ENCODE measurements at regions not wholly inside any gene's neighbourhood (a gene's known extent, or its start where the extent isn't known, plus 50 kb on each side); places are given as distances from the start of the nearest gene placed in this dataset.

DNA sequence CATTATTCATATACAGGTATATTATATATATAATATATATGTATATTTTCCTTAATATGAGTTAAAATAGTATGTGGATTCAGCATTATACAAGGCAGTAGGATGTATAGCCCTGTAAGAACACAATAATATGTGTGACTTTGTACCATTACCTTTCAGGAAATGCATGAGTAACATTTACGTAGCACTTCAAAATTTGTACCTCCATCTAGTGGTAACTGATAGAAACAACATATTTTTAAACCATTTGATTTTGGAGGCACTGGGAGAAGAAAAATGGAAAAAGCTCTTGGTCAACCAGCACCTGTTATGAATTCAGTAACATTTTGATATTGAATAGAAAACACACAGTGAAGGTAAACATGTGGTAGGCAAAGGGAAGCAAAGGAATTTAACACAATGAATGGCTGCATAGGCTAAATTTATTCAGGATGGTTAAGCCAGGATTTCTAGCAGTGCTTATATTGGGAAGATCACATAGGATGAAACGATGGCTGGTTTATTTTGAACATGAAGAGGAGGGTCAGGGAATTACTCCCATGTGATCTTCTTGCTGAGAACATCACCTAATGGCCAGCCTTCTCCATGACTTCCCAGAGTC, 565.5 kb downstream of the CCDC85A start (continued):
- TF ChIP-seq, protein P1, sequence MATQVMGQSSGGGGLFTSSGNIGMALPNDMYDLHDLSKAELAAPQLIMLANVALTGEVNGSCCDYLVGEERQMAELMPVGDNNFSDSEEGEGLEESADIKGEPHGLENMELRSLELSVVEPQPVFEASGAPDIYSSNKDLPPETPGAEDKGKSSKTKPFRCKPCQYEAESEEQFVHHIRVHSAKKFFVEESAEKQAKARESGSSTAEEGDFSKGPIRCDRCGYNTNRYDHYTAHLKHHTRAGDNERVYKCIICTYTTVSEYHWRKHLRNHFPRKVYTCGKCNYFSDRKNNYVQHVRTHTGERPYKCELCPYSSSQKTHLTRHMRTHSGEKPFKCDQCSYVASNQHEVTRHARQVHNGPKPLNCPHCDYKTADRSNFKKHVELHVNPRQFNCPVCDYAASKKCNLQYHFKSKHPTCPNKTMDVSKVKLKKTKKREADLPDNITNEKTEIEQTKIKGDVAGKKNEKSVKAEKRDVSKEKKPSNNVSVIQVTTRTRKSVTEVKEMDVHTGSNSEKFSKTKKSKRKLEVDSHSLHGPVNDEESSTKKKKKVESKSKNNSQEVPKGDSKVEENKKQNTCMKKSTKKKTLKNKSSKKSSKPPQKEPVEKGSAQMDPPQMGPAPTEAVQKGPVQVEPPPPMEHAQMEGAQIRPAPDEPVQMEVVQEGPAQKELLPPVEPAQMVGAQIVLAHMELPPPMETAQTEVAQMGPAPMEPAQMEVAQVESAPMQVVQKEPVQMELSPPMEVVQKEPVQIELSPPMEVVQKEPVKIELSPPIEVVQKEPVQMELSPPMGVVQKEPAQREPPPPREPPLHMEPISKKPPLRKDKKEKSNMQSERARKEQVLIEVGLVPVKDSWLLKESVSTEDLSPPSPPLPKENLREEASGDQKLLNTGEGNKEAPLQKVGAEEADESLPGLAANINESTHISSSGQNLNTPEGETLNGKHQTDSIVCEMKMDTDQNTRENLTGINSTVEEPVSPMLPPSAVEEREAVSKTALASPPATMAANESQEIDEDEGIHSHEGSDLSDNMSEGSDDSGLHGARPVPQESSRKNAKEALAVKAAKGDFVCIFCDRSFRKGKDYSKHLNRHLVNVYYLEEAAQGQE (IDR thresholded peaks at IDR 0.05; ENCODE audit: low read depth, low read length), result no peak
- TF ChIP-seq, protein P2, sequence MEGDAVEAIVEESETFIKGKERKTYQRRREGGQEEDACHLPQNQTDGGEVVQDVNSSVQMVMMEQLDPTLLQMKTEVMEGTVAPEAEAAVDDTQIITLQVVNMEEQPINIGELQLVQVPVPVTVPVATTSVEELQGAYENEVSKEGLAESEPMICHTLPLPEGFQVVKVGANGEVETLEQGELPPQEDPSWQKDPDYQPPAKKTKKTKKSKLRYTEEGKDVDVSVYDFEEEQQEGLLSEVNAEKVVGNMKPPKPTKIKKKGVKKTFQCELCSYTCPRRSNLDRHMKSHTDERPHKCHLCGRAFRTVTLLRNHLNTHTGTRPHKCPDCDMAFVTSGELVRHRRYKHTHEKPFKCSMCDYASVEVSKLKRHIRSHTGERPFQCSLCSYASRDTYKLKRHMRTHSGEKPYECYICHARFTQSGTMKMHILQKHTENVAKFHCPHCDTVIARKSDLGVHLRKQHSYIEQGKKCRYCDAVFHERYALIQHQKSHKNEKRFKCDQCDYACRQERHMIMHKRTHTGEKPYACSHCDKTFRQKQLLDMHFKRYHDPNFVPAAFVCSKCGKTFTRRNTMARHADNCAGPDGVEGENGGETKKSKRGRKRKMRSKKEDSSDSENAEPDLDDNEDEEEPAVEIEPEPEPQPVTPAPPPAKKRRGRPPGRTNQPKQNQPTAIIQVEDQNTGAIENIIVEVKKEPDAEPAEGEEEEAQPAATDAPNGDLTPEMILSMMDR (IDR thresholded peaks at IDR 0.05), result peak; percentile 62
- TF ChIP-seq TEAD4 (IDR thresholded peaks at IDR 0.05; ENCODE audit: borderline replicate concordance, insufficient read depth), result no peak

DNA sequence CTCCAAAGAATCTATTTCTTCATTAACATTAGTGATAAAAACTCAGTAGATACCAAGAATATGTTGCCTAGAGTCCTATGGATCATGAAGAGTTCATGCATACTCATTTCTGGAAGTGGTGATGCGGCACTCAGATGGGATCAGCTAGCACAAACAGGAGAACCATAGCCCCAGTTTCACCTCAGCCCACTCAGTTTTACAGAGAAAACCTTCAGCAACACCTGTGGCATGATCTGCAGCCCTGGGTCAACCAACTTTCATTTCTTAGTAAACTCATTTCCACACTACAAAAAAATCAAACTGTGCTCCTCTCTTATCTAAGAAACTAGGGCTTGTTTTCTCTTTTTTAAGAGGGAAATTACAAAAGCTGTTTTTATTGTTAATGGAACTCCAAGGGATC, 569.4 kb downstream of the CCDC85A start:
- Histone ChIP-seq H3K4me3 (ENCODE audit: low read depth in 2 of 2, low read length in 1 of 2) (no peak overlapping the region), H3K9me3 (no peaks in the 10 kb centered on the region), H2AFZ (ENCODE audit: low read depth) (no peak overlapping the region), H4K20me1 (ENCODE audit: insufficient read depth) (no peaks in the 10 kb centered on the region), H3K79me2 (ENCODE audit: insufficient read depth) (peaks cover 79% of the 10 kb centered on the region), H3K27me3 (ENCODE audit: insufficient read depth) (no peaks in the 10 kb centered on the region), H3K4me2 (no peak overlapping the region), H3K9ac (no peak overlapping the region), H3K36me3 (replicated peaks in 1 of 2; ENCODE audit: control insufficient read depth in 1 of 2, insufficient read depth in 2 of 2, low read length in 1 of 2) (peaks cover 0 to 52% of the 10 kb centered on the region in 2 experiments), H3K27ac (ENCODE audit: low read depth in 2 of 2, low read length in 1 of 2) (no peak overlapping the region), H3F3A (replicated peaks; ENCODE audit: insufficient read depth) (no peaks in the 10 kb centered on the region), H3K9me2 (no peaks in the 10 kb centered on the region), H3K4me1 (ENCODE audit: control insufficient read depth in 1 of 2, insufficient read depth in 2 of 2, low read depth in 1 of 2, low read length in 1 of 2) (peaks cover 0 to 6% of the 10 kb centered on the region in 2 experiments; a peak in 2 of 4 replicates)
- no peak for DNase-seq
- ChIA-PET POLR2A (no interaction called here), CTCF (interaction anchor here (1.3 kb wide), 1 partner anchor 569 kb away, joined by 5 read pairs; the partner anchor contains the start of gene CCDC85A)
- WGBS (ENCODE audit: low lambda C conversion rate), result 50% methylated on average over 1 of the region's 1 CpG
- TF ChIP-seq RCOR1 (IDR thresholded peaks at IDR 0.05; ENCODE audit: low read length) (no peak), NFIC (IDR thresholded peaks at IDR 0.05; ENCODE audit: borderline replicate concordance) (no peak), RAD21 (IDR thresholded peaks at IDR 0.05; ENCODE audit: low read length) (no peak), TCF12 (IDR thresholded peaks at IDR 0.05) (no peak)
- TF ChIP-seq, protein P3, sequence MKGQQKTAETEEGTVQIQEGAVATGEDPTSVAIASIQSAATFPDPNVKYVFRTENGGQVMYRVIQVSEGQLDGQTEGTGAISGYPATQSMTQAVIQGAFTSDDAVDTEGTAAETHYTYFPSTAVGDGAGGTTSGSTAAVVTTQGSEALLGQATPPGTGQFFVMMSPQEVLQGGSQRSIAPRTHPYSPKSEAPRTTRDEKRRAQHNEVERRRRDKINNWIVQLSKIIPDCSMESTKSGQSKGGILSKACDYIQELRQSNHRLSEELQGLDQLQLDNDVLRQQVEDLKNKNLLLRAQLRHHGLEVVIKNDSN (IDR thresholded peaks at IDR 0.05; ENCODE audit: borderline replicate concordance, low read depth), result no peak
- TF ChIP-seq, protein P4, sequence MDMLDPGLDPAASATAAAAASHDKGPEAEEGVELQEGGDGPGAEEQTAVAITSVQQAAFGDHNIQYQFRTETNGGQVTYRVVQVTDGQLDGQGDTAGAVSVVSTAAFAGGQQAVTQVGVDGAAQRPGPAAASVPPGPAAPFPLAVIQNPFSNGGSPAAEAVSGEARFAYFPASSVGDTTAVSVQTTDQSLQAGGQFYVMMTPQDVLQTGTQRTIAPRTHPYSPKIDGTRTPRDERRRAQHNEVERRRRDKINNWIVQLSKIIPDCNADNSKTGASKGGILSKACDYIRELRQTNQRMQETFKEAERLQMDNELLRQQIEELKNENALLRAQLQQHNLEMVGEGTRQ (IDR thresholded peaks at IDR 0.05; ENCODE audit: borderline replicate concordance, low read depth, low read length), result no peak
- TF ChIP-seq, protein P5, sequence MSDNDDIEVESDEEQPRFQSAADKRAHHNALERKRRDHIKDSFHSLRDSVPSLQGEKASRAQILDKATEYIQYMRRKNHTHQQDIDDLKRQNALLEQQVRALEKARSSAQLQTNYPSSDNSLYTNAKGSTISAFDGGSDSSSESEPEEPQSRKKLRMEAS (IDR thresholded peaks at IDR 0.05; ENCODE audit: low read depth), result no peak
- TF ChIP-seq, protein P1 (IDR thresholded peaks at IDR 0.05; ENCODE audit: low read depth, low read length), result no peak
- TF ChIP-seq, protein P6, sequence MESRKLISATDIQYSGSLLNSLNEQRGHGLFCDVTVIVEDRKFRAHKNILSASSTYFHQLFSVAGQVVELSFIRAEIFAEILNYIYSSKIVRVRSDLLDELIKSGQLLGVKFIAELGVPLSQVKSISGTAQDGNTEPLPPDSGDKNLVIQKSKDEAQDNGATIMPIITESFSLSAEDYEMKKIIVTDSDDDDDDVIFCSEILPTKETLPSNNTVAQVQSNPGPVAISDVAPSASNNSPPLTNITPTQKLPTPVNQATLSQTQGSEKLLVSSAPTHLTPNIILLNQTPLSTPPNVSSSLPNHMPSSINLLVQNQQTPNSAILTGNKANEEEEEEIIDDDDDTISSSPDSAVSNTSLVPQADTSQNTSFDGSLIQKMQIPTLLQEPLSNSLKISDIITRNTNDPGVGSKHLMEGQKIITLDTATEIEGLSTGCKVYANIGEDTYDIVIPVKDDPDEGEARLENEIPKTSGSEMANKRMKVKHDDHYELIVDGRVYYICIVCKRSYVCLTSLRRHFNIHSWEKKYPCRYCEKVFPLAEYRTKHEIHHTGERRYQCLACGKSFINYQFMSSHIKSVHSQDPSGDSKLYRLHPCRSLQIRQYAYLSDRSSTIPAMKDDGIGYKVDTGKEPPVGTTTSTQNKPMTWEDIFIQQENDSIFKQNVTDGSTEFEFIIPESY (IDR thresholded peaks at IDR 0.05; ENCODE audit: borderline replicate concordance, low read depth), result no peak
- TF ChIP-seq, protein P2 (IDR thresholded peaks at IDR 0.05), result no peak
